Loucy (cell line): ENCODE measurements at regions not wholly inside any gene's neighbourhood (a gene's known extent, or its start where the extent isn't known, plus 50 kb on each side); places are given as distances from the start of the nearest gene placed in this dataset.

Experiments
- H2AFZ ChIP-seq: fragments of 200-600 bp; sonication (generic); 2 replicates; pipeline ENCODE4 v1.6.0; 2016; ENCODE audit warnings: antibody characterized with exemption, mild to moderate bottlenecking, low read length, moderate library complexity
- H3F3A ChIP-seq: fragments of 200-600 bp; 2 replicates; pipeline ENCODE4 v1.6.0; 2016; ENCODE audit warnings: antibody characterized with exemption, low read depth, mild to moderate bottlenecking
- H3K27me3 ChIP-seq: fragments of 200-600 bp; sonication (generic); 2 replicates; pipeline ENCODE4 v1.6.1; 2014; ENCODE audit warnings: low read length, mild to moderate bottlenecking; ENCODE audit not compliant: insufficient read depth, poor library complexity, severe bottlenecking
- H3K36me3 ChIP-seq: fragments of 200-600 bp; sonication (generic); 2 replicates; pipeline ENCODE4 v1.6.1; 2016; ENCODE audit warnings: low read length; ENCODE audit not compliant: insufficient read depth
- H3K4me1 ChIP-seq: fragments of 200-600 bp; sonication (generic); 2 replicates; pipeline ENCODE4 v1.5.1; 2014; ENCODE audit warnings: low read length, mild to moderate bottlenecking; ENCODE audit not compliant: insufficient read depth, poor library complexity, severe bottlenecking
- H3K4me2 ChIP-seq: fragments of 200-600 bp; sonication (generic); 2 replicates; pipeline ENCODE4 v1.6.0; 2014; ENCODE audit warnings: antibody characterized with exemption, low read length, low read depth, mild to moderate bottlenecking; ENCODE audit not compliant: poor library complexity, severe bottlenecking
- H3K4me3 ChIP-seq: fragments of 200-600 bp; sonication (generic); 2 replicates; pipeline ENCODE4 v1.5.1; 2014; ENCODE audit warnings: low read length, mild to moderate bottlenecking, mixed read lengths; ENCODE audit not compliant: poor library complexity, severe bottlenecking
- H3K79me2 ChIP-seq: fragments of 200-600 bp; sonication (generic); 2 replicates; pipeline ENCODE4 v1.6.1; 2014; ENCODE audit warnings: low read length; ENCODE audit not compliant: insufficient read depth
- H3K9ac ChIP-seq: fragments of 200-600 bp; sonication (generic); 2 replicates; pipeline ENCODE4 v1.6.0; 2014; ENCODE audit warnings: mild to moderate bottlenecking, low read depth, low read length, moderate library complexity; ENCODE audit not compliant: poor library complexity, severe bottlenecking
- H3K9me2 ChIP-seq: fragments of 200-600 bp; sonication (generic); replicated peaks from 2 replicates; pipeline ENCODE4 v1.6.1; 2016; ENCODE audit warnings: low read depth, low read length, mixed read lengths
- H3K9me3 ChIP-seq: fragments of 200-600 bp; sonication (generic); 2 replicates; pipeline ENCODE4 v1.6.1; 2014; ENCODE audit warnings: mild to moderate bottlenecking, antibody characterized with exemption, low read length, low read depth; ENCODE audit not compliant: insufficient read depth
- H4K20me1 ChIP-seq: fragments of 200-600 bp; sonication (generic); 2 replicates; pipeline ENCODE4 v1.6.0; 2014; ENCODE audit warnings: antibody characterized with exemption, low read length, mild to moderate bottlenecking; ENCODE audit not compliant: insufficient read depth, poor library complexity, severe bottlenecking
- EZH2phosphoT487 ChIP-seq: fragments of 200-600 bp; IDR thresholded peaks from 2 replicates; pipeline ENCODE4 v1.6.1; 2018; ENCODE audit warnings: antibody characterized with exemption, mild to moderate bottlenecking, moderate library complexity, borderline replicate concordance
- TF ChIP-seq, protein P1 (sequence below): fragments of 200-600 bp; sonication (generic); conservative IDR thresholded peaks from 2 replicates; pipeline ENCODE4 v1.5.1; 2014; ENCODE audit warnings: mild to moderate bottlenecking, antibody characterized with exemption, low read length

- no peak overlapping the region for H3K4me3 ChIP-seq
- no peaks in the 10 kb centered on the region for H3K27me3 ChIP-seq
- H2AFZ ChIP-seq: no peak overlapping the region
- no peak for TF ChIP-seq EZH2phosphoT487
- TF ChIP-seq, protein P1, sequence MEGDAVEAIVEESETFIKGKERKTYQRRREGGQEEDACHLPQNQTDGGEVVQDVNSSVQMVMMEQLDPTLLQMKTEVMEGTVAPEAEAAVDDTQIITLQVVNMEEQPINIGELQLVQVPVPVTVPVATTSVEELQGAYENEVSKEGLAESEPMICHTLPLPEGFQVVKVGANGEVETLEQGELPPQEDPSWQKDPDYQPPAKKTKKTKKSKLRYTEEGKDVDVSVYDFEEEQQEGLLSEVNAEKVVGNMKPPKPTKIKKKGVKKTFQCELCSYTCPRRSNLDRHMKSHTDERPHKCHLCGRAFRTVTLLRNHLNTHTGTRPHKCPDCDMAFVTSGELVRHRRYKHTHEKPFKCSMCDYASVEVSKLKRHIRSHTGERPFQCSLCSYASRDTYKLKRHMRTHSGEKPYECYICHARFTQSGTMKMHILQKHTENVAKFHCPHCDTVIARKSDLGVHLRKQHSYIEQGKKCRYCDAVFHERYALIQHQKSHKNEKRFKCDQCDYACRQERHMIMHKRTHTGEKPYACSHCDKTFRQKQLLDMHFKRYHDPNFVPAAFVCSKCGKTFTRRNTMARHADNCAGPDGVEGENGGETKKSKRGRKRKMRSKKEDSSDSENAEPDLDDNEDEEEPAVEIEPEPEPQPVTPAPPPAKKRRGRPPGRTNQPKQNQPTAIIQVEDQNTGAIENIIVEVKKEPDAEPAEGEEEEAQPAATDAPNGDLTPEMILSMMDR: no peak
- H4K20me1 ChIP-seq: no peaks in the 10 kb centered on the region
- no peak overlapping the region for H3K4me2 ChIP-seq
- no peaks in the 10 kb centered on the region for H3K79me2 ChIP-seq
- H3K36me3 ChIP-seq: no peaks in the 10 kb centered on the region
- H3K9me3 ChIP-seq: no peaks in the 10 kb centered on the region
- no peaks in the 10 kb centered on the region for H3K4me1 ChIP-seq
- H3K9me2 ChIP-seq: no peaks in the 10 kb centered on the region
- H3K9ac ChIP-seq: no peak overlapping the region
- H3F3A ChIP-seq: no peaks in the 10 kb centered on the region
Observed at GRCh38 chr2:53562407-53562806, 205.2 kb upstream of the CHAC2 start.

GRCh38 chr2:53561155-53561554 lies 206.4 kb upstream of the CHAC2 start:
- Histone ChIP-seq H4K20me1 (no peaks in the 10 kb centered on the region), H3K9ac (no peak overlapping the region), H3K4me1 (no peaks in the 10 kb centered on the region), H3K9me2 (no peaks in the 10 kb centered on the region), H3K9me3 (no peaks in the 10 kb centered on the region), H3K4me2 (no peak overlapping the region), H3K27me3 (no peaks in the 10 kb centered on the region), H2AFZ (no peak overlapping the region), H3K36me3 (no peaks in the 10 kb centered on the region), H3F3A (no peaks in the 10 kb centered on the region), H3K79me2 (no peaks in the 10 kb centered on the region), H3K4me3 (no peak overlapping the region)
- TF ChIP-seq EZH2phosphoT487: no peak
- TF ChIP-seq, protein P1: no peak

GRCh38 chr2:53559302-53559966 lies 208.2 kb upstream of the CHAC2 start:
- no peaks in the 10 kb centered on the region for H3K4me1 ChIP-seq
- no peaks in the 10 kb centered on the region for H3K79me2 ChIP-seq
- H3K36me3 ChIP-seq: no peaks in the 10 kb centered on the region
- H3K9me2 ChIP-seq: no peaks in the 10 kb centered on the region
- no peak overlapping the region for H3K4me3 ChIP-seq
- H3K9me3 ChIP-seq: peaks cover 8% of the 10 kb centered on the region; the same call in 1 of the 2 replicates
- no peak overlapping the region for H3K9ac ChIP-seq
- no peaks in the 10 kb centered on the region for H3K27me3 ChIP-seq
- H3F3A ChIP-seq: no peaks in the 10 kb centered on the region
- no peaks in the 10 kb centered on the region for H4K20me1 ChIP-seq
- no peak overlapping the region for H3K4me2 ChIP-seq
- TF ChIP-seq, protein P1: no peak
- TF ChIP-seq EZH2phosphoT487: no peak
- H2AFZ ChIP-seq: no peak overlapping the region
